ENCODE measurements at regions not wholly inside any gene's neighbourhood (a gene's known extent, or its start where the extent isn't known, plus 50 kb on each side); places are given as distances from the start of the nearest gene placed in this dataset.

- no peak overlapping the region for H3K4me3 ChIP-seq (ENCODE audit: control insufficient read depth, low read depth, low read length)
- DNase-seq (ENCODE audit: low read depth): no peak
- TF ChIP-seq CTCF (IDR thresholded peaks at IDR 0.05; ENCODE audit: control insufficient read depth, insufficient read depth, low read depth, low read length, missing control alignments): no peak
These were observed 328.4 kb upstream of the MAP2 start for GRCh38 chr2:209095432-209095831.

- no peak for TF ChIP-seq CTCF (IDR thresholded peaks at IDR 0.05; ENCODE audit: control insufficient read depth, insufficient read depth, low read depth, low read length, missing control alignments)
- H3K4me3 ChIP-seq (ENCODE audit: control insufficient read depth, low read depth, low read length): no peak overlapping the region
- DNase-seq (ENCODE audit: low read depth): no peak
These were observed 326.7 kb upstream of the MAP2 start for GRCh38 chr2:209097168-209097567.

- DNase-seq (ENCODE audit: low read depth): no peak
- no peak for TF ChIP-seq CTCF (IDR thresholded peaks at IDR 0.05; ENCODE audit: control insufficient read depth, insufficient read depth, low read depth, low read length, missing control alignments)
- H3K4me3 ChIP-seq (ENCODE audit: control insufficient read depth, low read depth, low read length): no peak overlapping the region
These were observed 321.5 kb upstream of the MAP2 start for GRCh38 chr2:209102319-209102718.

- H3K4me3 ChIP-seq (ENCODE audit: control insufficient read depth, low read depth, low read length): no peak overlapping the region
- TF ChIP-seq CTCF (IDR thresholded peaks at IDR 0.05; ENCODE audit: control insufficient read depth, insufficient read depth, low read depth, low read length, missing control alignments): no peak
- no peak for DNase-seq (ENCODE audit: low read depth)
These were observed 310.8 kb upstream of the MAP2 start for GRCh38 chr2:209113026-209113425.

- TF ChIP-seq CTCF (IDR thresholded peaks at IDR 0.05; ENCODE audit: control insufficient read depth, insufficient read depth, low read depth, low read length, missing control alignments): no peak
- no peak for DNase-seq (ENCODE audit: low read depth)
- H3K4me3 ChIP-seq (ENCODE audit: control insufficient read depth, low read depth, low read length): no peak overlapping the region
These were observed 309.1 kb upstream of the MAP2 start for GRCh38 chr2:209114588-209115240.

- DNase-seq (ENCODE audit: low read depth): no peak
- TF ChIP-seq CTCF (IDR thresholded peaks at IDR 0.05; ENCODE audit: control insufficient read depth, insufficient read depth, low read depth, low read length, missing control alignments): no peak
- H3K4me3 ChIP-seq (ENCODE audit: control insufficient read depth, low read depth, low read length): no peak overlapping the region
These were observed 302.2 kb upstream of the MAP2 start for GRCh38 chr2:209121691-209122090.

GRCh38 chr2:209125291-209125690, 298.6 kb upstream of the MAP2 start:
- TF ChIP-seq CTCF (IDR thresholded peaks at IDR 0.05; ENCODE audit: control insufficient read depth, insufficient read depth, low read depth, low read length, missing control alignments): no peak
- no peak overlapping the region for H3K4me3 ChIP-seq (ENCODE audit: control insufficient read depth, low read depth, low read length)
- no peak for DNase-seq (ENCODE audit: low read depth)
